Esophagus muscularis mucosa (tissue), 4 donors: ENCODE measurements at regions not wholly inside any gene's neighbourhood (a gene's known extent, or its start where the extent isn't known, plus 50 kb on each side); places are given as distances from the start of the nearest gene placed in this dataset.

Experiments used
- DNase-seq: peaks from one replicate; pipeline ENCODE4 v3.0.0-alpha.2; 2017; ENCODE audit errors: extremely low spot score
- H3K27ac ChIP-seq, 4 donors: fragments of 200-600 bp; sonication (generic); replicated peaks in 1 of 4; 1 replicate in 3 of 4; 2 replicates in 1 of 4; pipeline ENCODE4 v1.5.1; 2016 to 2019; ENCODE audit warnings: mild to moderate bottlenecking in 1 of 4
- H3K27me3 ChIP-seq, 4 donors: fragments of 200-600 bp; sonication (generic); one replicate each; pipeline versions ENCODE4 v1.5.1 to v1.6.0; 2016 to 2019
- H3K36me3 ChIP-seq, 4 donors: fragments of 200-600 bp; sonication (generic); one replicate each; pipeline ENCODE4 v1.5.1; 2016 to 2019
- H3K4me1 ChIP-seq, 4 donors: fragments of 200-600 bp; sonication (generic); one replicate each; pipeline ENCODE4 v1.5.1; 2016 to 2019
- H3K4me3 ChIP-seq, 4 donors: fragments of 200-600 bp; sonication (generic); 1 replicate in 2 of 4; 2 replicates in 2 of 4; pipeline ENCODE4 v1.5.1; 2016 to 2019; ENCODE audit warnings: mild to moderate bottlenecking in 4 of 4, moderate library complexity in 1 of 4
- H3K9me3 ChIP-seq, 4 donors: fragments of 200-600 bp; sonication (generic); 1 replicate in 3 of 4; 2 replicates in 1 of 4; pipeline ENCODE4 v1.5.1; 2016 to 2019
- EP300 ChIP-seq: sonication (generic); formaldehyde crosslinking; IDR thresholded peaks from one replicate; pipeline ENCODE4 v1.6.1; 2017; ENCODE audit warnings: antibody characterized with exemption
- POLR2A ChIP-seq: fragments of 450-650 bp; IDR thresholded peaks from one replicate; pipeline ENCODE4 v1.6.1; 2017; ENCODE audit warnings: antibody characterized with exemption, moderate library complexity, mild to moderate bottlenecking, low read depth
- POLR2AphosphoS5 ChIP-seq, 2 donors: sonication (generic); formaldehyde crosslinking; IDR thresholded peaks; one replicate each; pipeline ENCODE4 v1.6.1; 2017; ENCODE audit warnings: antibody characterized with exemption in 2 of 2
- WGBS: methylation state at CpG from one replicate; pipeline ENCODE4 v1.1.5; 2018; 5-methylcytosine and 5-hydroxymethylcytosine counted together
- intact Hi-C: fragments of 100-400 bp; cut with DNase I; formaldehyde crosslinking; loops from one replicate; pipeline ENCODE4 v1.15.1; 2023
- TF ChIP-seq, protein P1 (sequence below), 3 experiments: fragments of 200-600 bp in 2 of 3; fragments of 450-650 bp in 1 of 3; sonication (generic) in 2 of 3; IDR thresholded peaks; one replicate each; pipeline ENCODE4 v1.5.1; 2017 to 2019; ENCODE audit warnings: antibody characterized with exemption in 3 of 3, mild to moderate bottlenecking in 2 of 3, moderate library complexity in 1 of 3

- H3K27ac ChIP-seq, result no peak overlapping the region
- DNase-seq, result peak; percentile 82
- H3K4me1 ChIP-seq, result peaks cover 0 to 8% (median 3%) of the 10 kb centered on the region in 4 donors
- H3K4me3 ChIP-seq, result no peak overlapping the region
- H3K27me3 ChIP-seq, result no peaks in the 10 kb centered on the region
- TF ChIP-seq EP300, result no peak
- no peak for TF ChIP-seq POLR2A
- TF ChIP-seq, protein P1, sequence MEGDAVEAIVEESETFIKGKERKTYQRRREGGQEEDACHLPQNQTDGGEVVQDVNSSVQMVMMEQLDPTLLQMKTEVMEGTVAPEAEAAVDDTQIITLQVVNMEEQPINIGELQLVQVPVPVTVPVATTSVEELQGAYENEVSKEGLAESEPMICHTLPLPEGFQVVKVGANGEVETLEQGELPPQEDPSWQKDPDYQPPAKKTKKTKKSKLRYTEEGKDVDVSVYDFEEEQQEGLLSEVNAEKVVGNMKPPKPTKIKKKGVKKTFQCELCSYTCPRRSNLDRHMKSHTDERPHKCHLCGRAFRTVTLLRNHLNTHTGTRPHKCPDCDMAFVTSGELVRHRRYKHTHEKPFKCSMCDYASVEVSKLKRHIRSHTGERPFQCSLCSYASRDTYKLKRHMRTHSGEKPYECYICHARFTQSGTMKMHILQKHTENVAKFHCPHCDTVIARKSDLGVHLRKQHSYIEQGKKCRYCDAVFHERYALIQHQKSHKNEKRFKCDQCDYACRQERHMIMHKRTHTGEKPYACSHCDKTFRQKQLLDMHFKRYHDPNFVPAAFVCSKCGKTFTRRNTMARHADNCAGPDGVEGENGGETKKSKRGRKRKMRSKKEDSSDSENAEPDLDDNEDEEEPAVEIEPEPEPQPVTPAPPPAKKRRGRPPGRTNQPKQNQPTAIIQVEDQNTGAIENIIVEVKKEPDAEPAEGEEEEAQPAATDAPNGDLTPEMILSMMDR (IDR thresholded peaks at IDR 0.05), result no peak
- TF ChIP-seq POLR2AphosphoS5 (IDR thresholded peaks at IDR 0.05), result no peak
- no peaks in the 10 kb centered on the region for H3K9me3 ChIP-seq
- 87% methylated on average over 4 of the region's 4 CpGs for WGBS
- no peaks in the 10 kb centered on the region for H3K36me3 ChIP-seq
- intact Hi-C loops, result no loop called here
Measured at GRCh38 chr13:34356686-34357434, 538.9 kb downstream of the RFC3 start.

GRCh38 chr13:34357435-34358232 lies 539.7 kb downstream of the RFC3 start:
- Histone ChIP-seq H3K36me3 (no peaks in the 10 kb centered on the region), H3K27ac (no peak overlapping the region), H3K27me3 (no peaks in the 10 kb centered on the region), H3K4me1 (peaks cover 0 to 8% (median 3%) of the 10 kb centered on the region in 4 donors), H3K9me3 (no peaks in the 10 kb centered on the region), H3K4me3 (no peak overlapping the region)
- WGBS, result 62% methylated on average over 10 of the region's 10 CpGs
- peak; percentile 64 for DNase-seq
- intact Hi-C loops, result no loop called here
- no peak for TF ChIP-seq EP300
- TF ChIP-seq POLR2A, result no peak
- TF ChIP-seq, protein P1 (IDR thresholded peaks at IDR 0.05), result no peak
- TF ChIP-seq POLR2AphosphoS5 (IDR thresholded peaks at IDR 0.05), result no peak

- Histone ChIP-seq H3K27me3 (no peaks in the 10 kb centered on the region), H3K4me3 (no peak overlapping the region), H3K9me3 (no peaks in the 10 kb centered on the region), H3K4me1 (peaks cover 0 to 8% (median 3%) of the 10 kb centered on the region in 4 donors), H3K36me3 (no peaks in the 10 kb centered on the region), H3K27ac (no peak overlapping the region)
- intact Hi-C loops, result no loop called here
- 25% methylated on average over 2 of the region's 2 CpGs for WGBS
- peak; percentile 39 for DNase-seq
- no peak for TF ChIP-seq POLR2A
- TF ChIP-seq, protein P1 (IDR thresholded peaks at IDR 0.05), result no peak
- TF ChIP-seq POLR2AphosphoS5 (IDR thresholded peaks at IDR 0.05), result no peak
- no peak for TF ChIP-seq EP300
Measured at GRCh38 chr13:34358811-34359513, 541.0 kb downstream of the RFC3 start.

GRCh38 chr13:34360702-34361101 lies 542.8 kb downstream of the RFC3 start:
- H3K9me3 ChIP-seq, result no peaks in the 10 kb centered on the region
- intact Hi-C loops, result no loop called here
- no peaks in the 10 kb centered on the region for H3K27me3 ChIP-seq
- no peaks in the 10 kb centered on the region for H3K36me3 ChIP-seq
- H3K27ac ChIP-seq, result no peak overlapping the region
- H3K4me1 ChIP-seq, result peaks cover 0 to 8% (median 3%) of the 10 kb centered on the region in 4 donors
- TF ChIP-seq POLR2A (no peak), POLR2AphosphoS5 (IDR thresholded peaks at IDR 0.05) (no peak), EP300 (no peak)
- TF ChIP-seq, protein P1 (IDR thresholded peaks at IDR 0.05), result no peak
- DNase-seq, result no peak
- H3K4me3 ChIP-seq, result no peak overlapping the region
